K562 (cell line): ENCODE measurements at regions not wholly inside any gene's neighbourhood (a gene's known extent, or its start where the extent isn't known, plus 50 kb on each side); places are given as distances from the start of the nearest gene placed in this dataset.

Source experiments
- CHD7 ChIP-seq: fragments of 200-600 bp; sonication (generic); IDR thresholded peaks from one replicate; pipeline ENCODE4 v1.6.1; 2012; ENCODE audit warnings: mild to moderate bottlenecking, low read depth, low read length, inconsistent platforms
- ETS1 ChIP-seq: conservative IDR thresholded peaks from 2 replicates; pipeline ENCODE4 v1.6.1; 2011; ENCODE audit warnings: low read depth, mild to moderate bottlenecking, low read length; ENCODE audit not compliant: control insufficient read depth
- TAF9B ChIP-seq: fragments of 450-650 bp; IDR thresholded peaks from 2 replicates; pipeline ENCODE4 v1.6.1; 2018; ENCODE audit warnings: mild to moderate bottlenecking; ENCODE audit not compliant: partially characterized antibody
- ZNF384 ChIP-seq: IDR thresholded peaks from 2 replicates; pipeline ENCODE4 v1.6.1; 2012; ENCODE audit warnings: low read depth, low read length, improper control_type of control experiment

- TF ChIP-seq CHD7 (no peak), ETS1 (no peak), TAF9B (no peak), ZNF384 (0 out of 2 replicates have a peak, but pooled peaks have one; percentile 19)
- TF ChIP-seq, all 486 proteins: peak for 3
Observed at GRCh38 chr12:93107514-93108312, 178.6 kb upstream of the EEA1 start (continued).
